Muscle of back (tissue), 3 donors: ENCODE measurements at regions not wholly inside any gene's neighbourhood (a gene's known extent, or its start where the extent isn't known, plus 50 kb on each side); places are given as distances from the start of the nearest gene placed in this dataset.
"Not testable (repeated sequence)": the region's sequence is repeated elsewhere in the genome, so short reads cannot be mapped to it uniquely, and the experiment has no call there.

Source experiments
- DNase-seq, 3 donors: peaks; one replicate each; pipeline versions ENCODE4 v3.0.0 to v3.0.0-alpha.2; 2013

- peak in 1 of 3 donors; percentile 53 for DNase-seq
Observed at GRCh38 chr18:10169064-10169562, 255.3 kb downstream of the VAPA start.

GRCh38 chr18:10169814-10170213 lies 256.0 kb downstream of the VAPA start:
- no peak for DNase-seq

- no peak for DNase-seq
Observed at GRCh38 chr18:10170375-10170774, 256.6 kb downstream of the VAPA start.

- not testable (repeated sequence) for DNase-seq
Observed at GRCh38 chr18:10175333-10175732, 261.5 kb downstream of the VAPA start.

GRCh38 chr18:10179326-10179725 lies 265.5 kb downstream of the VAPA start:
- not testable (repeated sequence) for DNase-seq

- no peak for DNase-seq
Observed at GRCh38 chr18:10182009-10182624, 268.3 kb downstream of the VAPA start.

- DNase-seq: no peak
Observed at GRCh38 chr18:10184776-10185175, 269.7 kb upstream of the APCDD1 start.

- no peak for DNase-seq
Observed at GRCh38 chr18:10188971-10189810, 265.2 kb upstream of the APCDD1 start.

GRCh38 chr18:10190564-10190963 lies 263.9 kb upstream of the APCDD1 start:
- DNase-seq: peak in 1 of 3 donors; percentile 81

GRCh38 chr18:10193444-10193843 lies 261.0 kb upstream of the APCDD1 start:
- DNase-seq: peak in 1 of 3 donors; percentile 38

GRCh38 chr18:10194592-10194991 lies 259.8 kb upstream of the APCDD1 start:
- peak in 1 of 3 donors; percentile 32 for DNase-seq

GRCh38 chr18:10195529-10195928 lies 258.9 kb upstream of the APCDD1 start:
- no peak for DNase-seq

GRCh38 chr18:10197097-10197496 lies 257.3 kb upstream of the APCDD1 start:
- DNase-seq: no peak

- no peak for DNase-seq
Observed at GRCh38 chr18:10201226-10201625, 253.2 kb upstream of the APCDD1 start.

- no peak for DNase-seq
Observed at GRCh38 chr18:10201659-10202058, 252.8 kb upstream of the APCDD1 start.

GRCh38 chr18:10202845-10203321 lies 251.6 kb upstream of the APCDD1 start:
- DNase-seq: no peak

GRCh38 chr18:10205151-10205550 lies 249.3 kb upstream of the APCDD1 start:
- DNase-seq: peak in 1 of 3 donors; percentile 46

- DNase-seq: peak in 1 of 3 donors; percentile 71
Observed at GRCh38 chr18:10207682-10208345, 246.6 kb upstream of the APCDD1 start.

GRCh38 chr18:10209302-10209701 lies 245.1 kb upstream of the APCDD1 start:
- DNase-seq: no peak

GRCh38 chr18:10210057-10210633 lies 244.3 kb upstream of the APCDD1 start:
- no peak for DNase-seq

- DNase-seq: peak in 1 of 3 donors; percentile 40
Observed at GRCh38 chr18:10213526-10213925, 240.9 kb upstream of the APCDD1 start.

GRCh38 chr18:10215446-10215845 lies 239.0 kb upstream of the APCDD1 start:
- DNase-seq: no peak
